Effector memory CD8-positive, alpha-beta T cell (primary cell): ENCODE measurements at regions not wholly inside any gene's neighbourhood (a gene's known extent, or its start where the extent isn't known, plus 50 kb on each side); places are given as distances from the start of the nearest gene placed in this dataset.
A peak's percentile ranks its signal among the peaks of the same experiment; 100 is the strongest.

Experiments used
- ATAC-seq: fragments of 150-1000 bp; cut with Tn5 transposase; replicated peaks from 2 replicates; pipeline ENCODE4 v1.10.0; 2021; ENCODE audit warnings: mild to moderate bottlenecking, moderate library complexity
- DNase-seq, 3 experiments: peaks; one replicate each; pipeline ENCODE4 v3.0.0; 2021
- H3K27ac Mint-ChIP-seq, 2 donors: one replicate each; pipeline ENCODE4 v1.8.0; 2022; ENCODE audit warnings: mild to moderate bottlenecking in 2 of 2, mixed read lengths in 2 of 2, moderate library complexity in 2 of 2
- H3K27me3 Mint-ChIP-seq, 2 donors: one replicate each; pipeline ENCODE4 v1.8.0; 2022; ENCODE audit warnings: mixed read lengths in 2 of 2
- H3K36me3 Mint-ChIP-seq: one replicate; pipeline ENCODE4 v1.8.0; 2022; ENCODE audit warnings: mild to moderate bottlenecking, moderate library complexity, mixed read lengths; ENCODE audit not compliant: insufficient read depth
- H3K4me1 Mint-ChIP-seq, 2 donors: one replicate each; pipeline ENCODE4 v1.8.0; 2022; ENCODE audit warnings: low read depth in 2 of 2, mixed read lengths in 2 of 2
- H3K4me3 Mint-ChIP-seq, 2 donors: one replicate each; pipeline ENCODE4 v1.8.0; 2022; ENCODE audit warnings: mild to moderate bottlenecking in 2 of 2, mixed read lengths in 2 of 2, moderate library complexity in 2 of 2
- H3K9me3 Mint-ChIP-seq, 2 donors: one replicate each; pipeline ENCODE4 v1.8.0; 2022; ENCODE audit warnings: mixed read lengths in 2 of 2

DNA sequence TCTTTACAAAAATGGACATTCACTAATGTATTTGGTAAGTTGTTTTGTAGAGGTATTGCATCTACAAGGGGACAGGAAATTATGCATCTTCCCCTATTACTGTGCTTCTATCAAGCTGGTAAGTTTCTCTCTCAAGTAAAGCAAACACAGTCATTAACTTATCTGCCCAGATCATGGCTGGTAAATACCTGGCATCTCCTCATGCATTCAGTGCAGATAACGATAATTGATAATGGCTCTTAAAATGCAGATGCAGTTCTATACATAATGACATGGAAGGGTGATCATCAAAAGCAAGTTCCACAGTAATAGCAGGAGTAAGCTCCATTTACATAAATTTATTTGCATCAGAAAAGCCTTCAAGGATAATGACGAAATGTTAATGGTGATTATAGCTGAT is 122.4 kb downstream of the SIPA1L2 start:
- Mint-ChIP-seq H3K9me3 (no peaks in the 10 kb centered on the region), H3K4me3 (no peak overlapping the region), H3K36me3 (no peaks in the 10 kb centered on the region), H3K4me1 (peaks cover 0 to 9% of the 10 kb centered on the region in 2 donors), H3K27me3 (peaks cover 6 to 10% of the 10 kb centered on the region in 2 donors), H3K27ac (no peak overlapping the region)
- ATAC-seq (no peak), DNase-seq (no peak)

DNA sequence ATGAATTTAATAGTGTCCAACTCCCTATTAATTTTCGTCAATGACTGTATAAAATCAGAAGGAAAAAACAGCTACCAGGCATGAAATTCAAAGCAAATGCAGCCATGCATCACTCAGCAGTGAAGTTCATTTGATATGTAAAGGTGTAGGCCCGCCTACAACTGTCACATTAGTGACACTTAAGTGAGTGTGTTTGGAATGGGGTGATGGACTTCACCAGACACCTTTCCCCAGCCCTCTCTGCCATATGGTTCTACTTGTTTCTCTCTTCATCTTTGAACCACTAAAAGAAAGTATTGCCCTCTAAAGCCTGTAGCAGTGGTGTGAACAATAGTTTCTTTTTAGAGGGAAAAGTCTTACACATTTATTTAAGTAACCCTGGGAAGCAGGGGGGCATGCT is 124.0 kb downstream of the SIPA1L2 start:
- no peak for DNase-seq
- Mint-ChIP-seq H3K36me3 (no peaks in the 10 kb centered on the region), H3K27me3 (peaks cover 6 to 10% of the 10 kb centered on the region in 2 donors), H3K4me1 (peaks cover 0 to 4% of the 10 kb centered on the region in 2 donors), H3K27ac (no peak overlapping the region), H3K4me3 (no peak overlapping the region), H3K9me3 (no peaks in the 10 kb centered on the region)
- no peak for ATAC-seq

DNA sequence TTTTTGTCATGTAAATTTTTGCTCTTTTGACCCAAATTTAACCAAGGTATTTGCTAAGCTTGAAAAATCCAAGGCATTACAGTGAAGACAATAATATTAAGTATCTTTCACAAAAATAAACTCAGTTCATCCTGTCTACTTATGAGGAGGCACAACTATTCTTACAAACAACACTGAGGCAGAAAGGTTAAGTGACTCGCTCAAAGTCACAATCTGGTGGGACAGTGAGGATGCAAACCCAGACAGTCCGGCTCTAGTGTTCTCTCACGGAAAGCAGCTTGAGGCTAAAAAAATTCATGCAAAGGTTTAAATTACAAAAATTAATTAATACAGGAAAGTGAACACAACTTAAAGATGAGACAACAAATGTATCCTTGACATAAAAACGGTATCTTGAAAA is 125.3 kb downstream of the SIPA1L2 start:
- Mint-ChIP-seq H3K4me3 (no peak overlapping the region), H3K27me3 (peaks cover 2 to 5% of the 10 kb centered on the region in 2 donors), H3K9me3 (no peaks in the 10 kb centered on the region), H3K36me3 (no peaks in the 10 kb centered on the region), H3K4me1 (peaks cover 0 to 2% of the 10 kb centered on the region in 2 donors), H3K27ac (no peak overlapping the region)
- DNase-seq (no peak), ATAC-seq (no peak)

DNA sequence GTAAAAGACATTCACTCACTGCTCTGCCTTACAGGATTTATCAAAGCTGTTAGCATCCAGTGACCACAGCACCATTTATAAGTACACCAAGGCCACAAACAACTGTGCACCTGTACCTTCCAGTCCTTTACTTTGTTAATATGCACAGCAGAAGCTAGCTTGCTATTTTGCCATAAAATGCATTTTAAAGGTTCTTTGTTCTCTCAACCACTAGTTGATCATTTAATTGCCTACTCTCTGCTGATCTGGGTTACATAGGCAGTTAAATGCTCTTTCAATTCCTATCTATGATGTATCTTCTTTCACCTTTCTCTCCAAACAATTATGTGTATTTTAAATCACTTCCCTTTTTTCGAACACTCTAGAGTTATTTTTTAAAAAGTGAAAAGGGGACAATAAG is 126.4 kb downstream of the SIPA1L2 start:
- ATAC-seq (no peak), DNase-seq (no peak)
- H3K36me3 Mint-ChIP-seq = no peaks in the 10 kb centered on the region
- H3K4me3 Mint-ChIP-seq = no peak overlapping the region
- H3K9me3 Mint-ChIP-seq = no peaks in the 10 kb centered on the region
- no peaks in the 10 kb centered on the region for H3K4me1 Mint-ChIP-seq
- no peaks in the 10 kb centered on the region for H3K27me3 Mint-ChIP-seq
- H3K27ac Mint-ChIP-seq = peak overlapping the region in 1 of 2 donors; percentile 16

DNA sequence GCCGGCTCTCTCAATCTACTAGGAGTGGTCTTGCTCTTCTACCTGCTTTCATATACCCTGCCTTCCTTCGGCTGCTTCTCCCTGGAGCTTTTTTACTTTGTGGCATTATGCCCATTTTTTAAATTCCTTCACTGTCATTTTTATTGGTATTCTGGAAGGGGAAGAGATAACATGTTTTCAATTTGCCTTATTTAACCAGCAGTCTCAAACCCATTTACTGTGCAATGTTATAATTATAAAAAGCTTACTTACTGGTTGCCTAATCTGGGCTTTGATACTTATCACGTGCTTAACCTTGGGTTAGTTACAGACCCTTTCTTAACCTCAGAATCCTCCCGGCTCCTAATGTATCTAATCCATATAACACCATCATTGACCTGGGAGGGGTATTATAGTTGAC is 128.1 kb downstream of the SIPA1L2 start:
- no peaks in the 10 kb centered on the region for H3K36me3 Mint-ChIP-seq
- DNase-seq (no peak), ATAC-seq (no peak)
- no peak overlapping the region for H3K27ac Mint-ChIP-seq
- H3K4me1 Mint-ChIP-seq = no peaks in the 10 kb centered on the region
- H3K4me3 Mint-ChIP-seq = no peak overlapping the region
- no peaks in the 10 kb centered on the region for H3K9me3 Mint-ChIP-seq
- H3K27me3 Mint-ChIP-seq = no peaks in the 10 kb centered on the region

DNA sequence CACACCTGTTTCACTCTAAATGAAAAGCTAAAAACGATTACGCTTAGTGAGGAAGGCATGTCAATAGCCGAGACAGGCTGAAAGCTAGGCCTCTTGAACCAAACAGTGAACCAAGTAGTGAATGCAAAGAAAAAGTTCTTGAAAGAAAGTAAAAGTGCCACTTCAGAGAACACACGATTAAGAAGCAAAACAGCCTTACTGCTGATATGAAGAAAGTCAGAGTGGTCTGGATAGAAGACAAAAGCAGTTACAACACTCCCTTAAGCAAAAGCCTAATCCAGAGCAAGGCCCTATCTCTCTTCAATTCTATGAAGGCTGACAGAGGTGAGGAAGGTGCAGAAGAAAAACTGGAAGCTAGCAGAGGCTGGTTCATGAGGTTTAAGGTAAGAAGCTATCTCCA is 130.7 kb downstream of the SIPA1L2 start:
- Mint-ChIP-seq H3K9me3 (no peaks in the 10 kb centered on the region), H3K27ac (no peak overlapping the region), H3K36me3 (no peaks in the 10 kb centered on the region), H3K4me3 (no peak overlapping the region), H3K4me1 (no peaks in the 10 kb centered on the region), H3K27me3 (no peaks in the 10 kb centered on the region)
- DNase-seq (no peak), ATAC-seq (no peak)

DNA sequence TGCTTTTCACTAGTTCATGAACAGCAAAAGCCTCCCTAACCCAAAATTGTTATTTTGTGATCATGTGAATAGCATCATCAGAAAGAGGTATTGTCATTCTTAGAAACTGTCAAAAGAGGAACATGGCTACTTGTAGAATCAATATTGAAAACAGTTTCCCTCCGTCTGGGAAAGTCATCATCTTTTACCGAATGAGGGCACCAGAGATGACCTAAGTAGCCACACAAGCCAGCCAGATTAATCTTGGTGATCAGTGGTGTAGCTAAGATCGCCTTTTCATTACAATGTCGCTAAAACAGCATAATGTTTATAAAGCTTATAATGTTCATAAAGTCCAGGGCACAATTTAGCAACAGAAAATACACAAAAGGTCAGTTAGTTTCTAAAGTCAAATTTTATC is 136.1 kb downstream of the SIPA1L2 start:
- Mint-ChIP-seq H3K36me3 (no peaks in the 10 kb centered on the region), H3K4me1 (no peaks in the 10 kb centered on the region), H3K27me3 (no peaks in the 10 kb centered on the region), H3K27ac (no peak overlapping the region), H3K4me3 (no peak overlapping the region), H3K9me3 (no peaks in the 10 kb centered on the region)
- ATAC-seq = no peak
- no peak for DNase-seq

DNA sequence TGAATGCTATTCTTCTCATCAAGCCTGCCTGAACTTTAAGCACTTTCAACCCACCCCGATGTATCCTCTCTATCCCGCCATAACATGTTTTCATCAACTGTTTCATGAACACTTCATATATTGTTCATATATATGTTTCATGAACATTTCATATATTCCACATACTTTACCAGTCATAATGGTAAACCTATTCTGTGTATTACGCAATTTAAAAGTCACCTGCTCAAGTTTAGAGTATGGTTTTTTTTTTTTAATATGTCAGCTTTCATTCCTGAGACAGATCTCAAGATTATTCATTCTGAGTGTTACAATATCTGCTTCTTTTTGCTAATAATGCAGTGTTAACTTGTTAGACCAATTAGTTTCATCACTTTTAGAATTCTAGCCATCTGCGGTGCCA is 140.7 kb downstream of the SIPA1L2 start:
- ATAC-seq (no peak), DNase-seq (no peak)
- Mint-ChIP-seq H3K27ac (no peak overlapping the region), H3K9me3 (no peaks in the 10 kb centered on the region), H3K27me3 (no peaks in the 10 kb centered on the region), H3K4me3 (no peak overlapping the region), H3K36me3 (no peaks in the 10 kb centered on the region), H3K4me1 (no peaks in the 10 kb centered on the region)

DNA sequence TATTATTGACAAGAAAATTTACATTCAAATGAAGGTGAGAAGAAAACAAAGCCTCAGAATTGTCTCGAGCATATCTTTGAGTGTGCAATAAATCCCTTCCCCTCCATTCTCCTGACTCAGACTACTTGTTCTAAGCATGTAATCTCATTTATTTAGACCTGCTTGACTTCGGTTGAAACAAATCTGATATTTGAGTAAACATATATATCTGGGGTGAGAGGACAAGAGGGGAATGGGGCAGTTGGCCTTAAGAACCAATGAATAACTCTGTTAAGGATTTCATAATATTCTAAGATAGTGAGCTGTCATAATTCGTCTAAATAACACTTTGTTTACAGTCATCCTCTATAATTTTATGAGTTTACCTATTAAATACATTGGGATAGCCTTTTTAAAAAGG is 142.7 kb downstream of the SIPA1L2 start:
- ATAC-seq (no peak), DNase-seq (no peak)
- Mint-ChIP-seq H3K27ac (no peak overlapping the region), H3K27me3 (no peaks in the 10 kb centered on the region), H3K4me1 (no peaks in the 10 kb centered on the region), H3K4me3 (no peak overlapping the region), H3K9me3 (no peaks in the 10 kb centered on the region), H3K36me3 (peaks cover 4% of the 10 kb centered on the region)

DNA sequence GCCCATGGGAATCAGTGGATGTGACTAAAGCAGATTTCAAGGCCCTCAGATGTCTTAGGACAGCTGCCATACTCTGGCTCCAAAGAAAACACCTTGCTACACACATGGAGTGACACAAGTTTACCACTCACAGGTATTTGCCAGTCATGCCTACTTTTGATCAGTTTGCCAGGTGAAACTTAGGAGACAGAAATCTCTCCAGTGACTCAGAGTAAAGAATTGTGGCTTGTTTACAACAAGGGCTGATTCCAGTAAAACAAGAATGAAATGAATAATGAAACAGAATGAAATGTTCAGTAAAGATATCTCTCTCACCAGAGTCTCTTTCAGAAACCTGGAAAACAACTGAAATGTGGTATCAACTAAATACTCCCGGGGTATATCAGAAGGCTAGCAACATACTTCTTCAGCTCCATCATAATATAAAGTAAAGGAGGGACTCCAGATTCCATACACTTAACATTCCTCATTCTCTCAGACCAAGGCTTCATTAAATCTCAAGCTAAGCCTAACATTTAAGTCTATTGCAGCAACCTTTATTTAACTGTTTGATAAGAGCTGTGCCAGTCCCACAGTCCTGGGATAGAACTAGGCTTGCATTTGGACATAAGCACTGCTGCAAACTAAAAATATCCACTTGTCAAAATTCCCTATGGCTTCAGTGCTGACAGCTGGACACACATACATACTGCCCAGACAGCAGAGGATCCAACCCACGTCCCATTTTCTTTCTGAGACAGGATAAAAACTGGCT is 143.3 kb downstream of the SIPA1L2 start:
- H3K9me3 Mint-ChIP-seq = no peaks in the 10 kb centered on the region
- ATAC-seq (no peak), DNase-seq (no peak)
- no peak overlapping the region for H3K27ac Mint-ChIP-seq
- peaks cover 4% of the 10 kb centered on the region for H3K36me3 Mint-ChIP-seq
- no peak overlapping the region for H3K4me3 Mint-ChIP-seq
- H3K4me1 Mint-ChIP-seq = no peaks in the 10 kb centered on the region
- H3K27me3 Mint-ChIP-seq = no peaks in the 10 kb centered on the region

DNA sequence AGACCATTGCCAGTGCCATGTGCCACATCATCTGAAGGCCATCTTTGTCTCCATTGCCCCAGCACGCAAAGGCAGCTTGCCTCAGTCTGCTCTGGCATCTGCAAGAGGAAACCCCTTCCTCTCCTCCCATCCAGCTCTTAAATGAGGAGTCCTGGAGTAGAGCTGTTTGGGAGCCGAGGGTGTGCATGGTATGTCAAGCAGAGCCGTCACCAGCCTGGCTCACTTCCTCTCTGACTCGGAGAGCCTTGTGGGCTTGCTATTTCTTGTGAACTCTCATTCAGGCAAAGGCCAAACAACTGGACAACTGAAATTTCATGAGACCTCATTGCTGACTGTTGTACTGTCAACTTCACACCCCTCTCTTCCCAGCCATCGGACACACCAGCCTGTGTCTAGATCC is 143.9 kb downstream of the SIPA1L2 start:
- H3K27ac Mint-ChIP-seq = no peak overlapping the region
- no peaks in the 10 kb centered on the region for H3K27me3 Mint-ChIP-seq
- H3K36me3 Mint-ChIP-seq = peaks cover 4% of the 10 kb centered on the region
- H3K4me1 Mint-ChIP-seq = no peaks in the 10 kb centered on the region
- H3K9me3 Mint-ChIP-seq = no peaks in the 10 kb centered on the region
- DNase-seq = no peak
- H3K4me3 Mint-ChIP-seq = no peak overlapping the region
- no peak for ATAC-seq

DNA sequence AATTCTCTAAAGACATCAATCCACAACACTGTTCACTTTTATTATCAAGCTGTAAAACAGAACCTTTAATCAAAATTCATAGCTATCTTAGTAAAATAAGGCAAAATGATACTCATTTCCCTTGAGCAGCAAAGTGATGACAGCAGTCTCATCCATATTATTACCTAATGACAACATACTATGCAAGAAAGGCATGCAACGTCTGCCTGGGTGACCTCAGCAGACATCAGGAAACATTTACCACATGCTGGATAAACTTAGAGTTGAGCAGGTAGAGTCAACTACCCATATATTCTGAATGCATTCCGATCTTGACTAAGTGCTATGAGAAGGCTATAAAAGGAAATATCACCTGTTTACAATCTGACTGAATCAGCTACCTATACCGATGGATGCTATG is 145.1 kb downstream of the SIPA1L2 start:
- no peak for DNase-seq
- no peak for ATAC-seq
- H3K4me1 Mint-ChIP-seq = no peaks in the 10 kb centered on the region
- H3K36me3 Mint-ChIP-seq = peaks cover 4% of the 10 kb centered on the region
- H3K27me3 Mint-ChIP-seq = no peaks in the 10 kb centered on the region
- no peaks in the 10 kb centered on the region for H3K9me3 Mint-ChIP-seq
- H3K4me3 Mint-ChIP-seq = no peak overlapping the region
- H3K27ac Mint-ChIP-seq = no peak overlapping the region

DNA sequence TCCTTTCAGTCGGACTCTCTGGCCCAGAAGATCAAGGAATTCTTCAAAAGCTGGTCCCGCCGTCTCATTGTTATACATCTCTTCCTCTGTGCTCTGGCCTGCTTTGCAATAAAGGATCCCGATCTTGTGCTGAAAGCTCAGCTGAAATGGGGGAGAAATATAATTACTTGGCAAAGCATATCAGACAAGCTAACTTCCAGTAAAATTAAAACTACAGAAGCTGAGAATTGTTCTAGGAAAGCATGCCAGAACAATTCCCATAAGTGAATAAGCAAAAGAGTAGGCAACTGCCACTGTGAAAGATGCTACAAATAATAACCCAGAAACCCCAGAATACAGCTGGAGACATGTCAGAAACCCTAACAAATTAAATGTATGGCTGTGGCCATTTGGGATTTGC is 146.1 kb downstream of the SIPA1L2 start:
- H3K4me1 Mint-ChIP-seq = no peaks in the 10 kb centered on the region
- H3K27me3 Mint-ChIP-seq = no peaks in the 10 kb centered on the region
- ATAC-seq (no peak), DNase-seq (no peak)
- H3K9me3 Mint-ChIP-seq = no peaks in the 10 kb centered on the region
- H3K4me3 Mint-ChIP-seq = no peak overlapping the region
- no peak overlapping the region for H3K27ac Mint-ChIP-seq
- H3K36me3 Mint-ChIP-seq = peaks cover 4% of the 10 kb centered on the region

DNA sequence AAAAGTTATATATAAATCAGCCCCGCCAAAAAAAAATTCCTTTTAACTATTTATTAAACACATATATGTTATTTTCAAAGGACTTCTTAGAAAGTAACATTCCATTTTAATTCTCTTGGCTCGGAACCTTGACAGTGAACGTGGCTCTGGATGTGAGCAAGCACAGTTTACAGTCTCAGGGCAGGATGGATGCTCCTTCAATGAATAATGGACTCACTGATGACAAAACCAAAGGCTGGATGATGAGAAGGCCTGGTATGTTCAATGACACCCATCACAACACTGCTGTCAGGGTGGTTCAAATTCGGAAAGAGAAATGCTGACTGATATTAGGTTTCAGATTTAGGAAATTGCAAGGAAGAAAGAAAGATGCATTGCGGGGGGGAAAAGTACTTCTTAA is 148.8 kb downstream of the SIPA1L2 start:
- Mint-ChIP-seq H3K4me1 (no peaks in the 10 kb centered on the region), H3K9me3 (no peaks in the 10 kb centered on the region), H3K36me3 (peaks cover 4% of the 10 kb centered on the region), H3K4me3 (no peak overlapping the region), H3K27ac (no peak overlapping the region), H3K27me3 (no peaks in the 10 kb centered on the region)
- no peak for ATAC-seq
- DNase-seq = no peak

DNA sequence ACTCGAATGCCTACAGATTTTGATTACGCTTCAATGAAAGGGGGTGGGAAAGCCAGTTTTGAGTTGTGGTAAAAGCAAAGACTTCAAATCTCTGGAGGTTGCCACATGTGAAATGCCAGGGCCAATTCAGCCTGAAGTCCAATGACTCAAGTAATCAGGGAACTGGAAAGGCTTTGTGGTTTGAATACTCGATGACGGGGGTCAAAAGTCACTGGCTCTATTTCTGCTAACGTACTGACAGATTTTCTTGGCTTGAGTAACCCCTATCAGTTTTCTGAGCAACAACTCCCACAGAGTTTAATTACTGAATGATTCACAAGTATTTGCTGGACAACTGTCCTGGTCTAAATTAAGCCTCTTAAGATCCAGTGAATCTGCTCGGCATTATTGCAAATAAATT is 152.2 kb downstream of the SIPA1L2 start:
- ATAC-seq (no peak), DNase-seq (no peak)
- Mint-ChIP-seq H3K27me3 (no peaks in the 10 kb centered on the region), H3K27ac (no peak overlapping the region), H3K9me3 (no peaks in the 10 kb centered on the region), H3K4me3 (no peak overlapping the region), H3K4me1 (no peaks in the 10 kb centered on the region), H3K36me3 (peaks cover 2% of the 10 kb centered on the region)
